ENCODE measurements at regions not wholly inside any gene's neighbourhood (a gene's known extent, or its start where the extent isn't known, plus 50 kb on each side); places are given as distances from the start of the nearest gene placed in this dataset.
A peak's percentile ranks its signal among the peaks of the same experiment; 100 is the strongest.

DNA sequence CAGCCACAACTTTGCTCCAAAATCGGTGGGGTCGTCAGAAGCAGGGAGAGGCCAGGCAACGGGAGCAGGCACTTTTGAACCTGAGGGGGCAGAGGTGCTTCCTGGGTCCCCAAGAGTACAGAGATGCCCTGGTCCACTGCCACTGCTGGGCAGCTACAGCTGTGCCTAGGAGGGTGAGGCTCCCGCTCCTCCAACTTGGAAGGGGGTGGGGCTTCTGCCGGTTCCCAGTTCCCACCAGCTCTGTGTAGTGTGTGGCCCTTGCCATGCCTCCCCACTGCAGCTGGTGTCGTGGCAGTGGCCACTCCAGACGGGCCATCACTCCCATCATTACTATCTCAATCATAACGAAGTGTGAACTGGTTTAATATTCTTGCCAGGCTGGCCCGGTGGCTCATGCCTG is 1496.3 kb downstream of the PCDH7 start:
- Histone ChIP-seq H3K27me3 (ENCODE audit: control insufficient read depth, insufficient read depth, low read length) (no peaks in the 10 kb centered on the region), H3K9ac (ENCODE audit: insufficient read depth, low read length) (no peak overlapping the region), H3K36me3 (ENCODE audit: control insufficient read depth, insufficient read depth, low read length) (no peaks in the 10 kb centered on the region), H3K9me3 (ENCODE audit: control insufficient read depth, insufficient read depth, low read depth, low read length) (no peaks in the 10 kb centered on the region), H4K20me1 (ENCODE audit: control insufficient read depth, extremely low read depth, insufficient read depth, low read length) (no peaks in the 10 kb centered on the region), H3K27ac (ENCODE audit: insufficient read depth, low read length) (no peak overlapping the region), H3K4me1 (ENCODE audit: control insufficient read depth, extremely low read depth, insufficient read depth, low read length) (no peaks in the 10 kb centered on the region), H2AFZ (ENCODE audit: low read length) (no peak overlapping the region), H3K4me3 (replicated peaks in 1 of 4; ENCODE audit: control extremely low read depth in 1 of 4, insufficient read depth in 1 of 4, low read depth in 3 of 4, low read length in 4 of 4) (no peak overlapping the region), H3K79me2 (ENCODE audit: control insufficient read depth, insufficient read depth, low read length) (no peaks in the 10 kb centered on the region), H3K4me2 (ENCODE audit: extremely low read depth, insufficient read depth, low read length) (no peak overlapping the region)
- TF ChIP-seq EZH2 (IDR thresholded peaks at IDR 0.05; ENCODE audit: low read length, missing control alignments) = no peak
- TF ChIP-seq CTCF (conservative IDR thresholded peaks at IDR 0.05 in 1 of 2, IDR thresholded peaks at IDR 0.05 in 1 of 2; ENCODE audit: low read depth in 1 of 2, low read length in 2 of 2) = no peak
- DNase-seq (ENCODE audit: low read depth in 2 of 2) = no peak

GRCh38 chr4:32219306-32220075 is 1499.3 kb downstream of the PCDH7 start:
- Histone ChIP-seq H3K9ac (ENCODE audit: insufficient read depth, low read length) (no peak overlapping the region), H3K4me2 (ENCODE audit: extremely low read depth, insufficient read depth, low read length) (no peak overlapping the region), H3K4me3 (replicated peaks in 1 of 4; ENCODE audit: control extremely low read depth in 1 of 4, insufficient read depth in 1 of 4, low read depth in 3 of 4, low read length in 4 of 4) (no peak overlapping the region), H3K36me3 (ENCODE audit: control insufficient read depth, insufficient read depth, low read length) (no peaks in the 10 kb centered on the region), H3K4me1 (ENCODE audit: control insufficient read depth, extremely low read depth, insufficient read depth, low read length) (no peaks in the 10 kb centered on the region), H3K27me3 (ENCODE audit: control insufficient read depth, insufficient read depth, low read length) (no peaks in the 10 kb centered on the region), H2AFZ (ENCODE audit: low read length) (no peak overlapping the region), H4K20me1 (ENCODE audit: control insufficient read depth, extremely low read depth, insufficient read depth, low read length) (no peaks in the 10 kb centered on the region), H3K27ac (ENCODE audit: insufficient read depth, low read length) (no peak overlapping the region), H3K79me2 (ENCODE audit: control insufficient read depth, insufficient read depth, low read length) (no peaks in the 10 kb centered on the region), H3K9me3 (ENCODE audit: control insufficient read depth, insufficient read depth, low read depth, low read length) (no peaks in the 10 kb centered on the region)
- TF ChIP-seq CTCF (conservative IDR thresholded peaks at IDR 0.05 in 1 of 2, IDR thresholded peaks at IDR 0.05 in 1 of 2; ENCODE audit: low read depth in 1 of 2, low read length in 2 of 2) (no peak), EZH2 (IDR thresholded peaks at IDR 0.05; ENCODE audit: low read length, missing control alignments) (no peak)
- peak in 1 of 2 donors; percentile 52 for DNase-seq (ENCODE audit: low read depth in 2 of 2)

- Histone ChIP-seq H4K20me1 (ENCODE audit: control insufficient read depth, extremely low read depth, insufficient read depth, low read length) (no peaks in the 10 kb centered on the region), H3K4me3 (replicated peaks in 1 of 4; ENCODE audit: control extremely low read depth in 1 of 4, insufficient read depth in 1 of 4, low read depth in 3 of 4, low read length in 4 of 4) (no peak overlapping the region), H3K4me2 (ENCODE audit: extremely low read depth, insufficient read depth, low read length) (no peak overlapping the region), H3K27me3 (ENCODE audit: control insufficient read depth, insufficient read depth, low read length) (no peaks in the 10 kb centered on the region), H3K79me2 (ENCODE audit: control insufficient read depth, insufficient read depth, low read length) (no peaks in the 10 kb centered on the region), H3K36me3 (ENCODE audit: control insufficient read depth, insufficient read depth, low read length) (no peaks in the 10 kb centered on the region), H3K9me3 (ENCODE audit: control insufficient read depth, insufficient read depth, low read depth, low read length) (no peaks in the 10 kb centered on the region), H3K9ac (ENCODE audit: insufficient read depth, low read length) (no peak overlapping the region), H3K4me1 (ENCODE audit: control insufficient read depth, extremely low read depth, insufficient read depth, low read length) (no peaks in the 10 kb centered on the region), H2AFZ (ENCODE audit: low read length) (no peak overlapping the region), H3K27ac (ENCODE audit: insufficient read depth, low read length) (no peak overlapping the region)
- TF ChIP-seq CTCF (conservative IDR thresholded peaks at IDR 0.05 in 1 of 2, IDR thresholded peaks at IDR 0.05 in 1 of 2; ENCODE audit: low read depth in 1 of 2, low read length in 2 of 2) = no peak
- no peak for TF ChIP-seq EZH2 (IDR thresholded peaks at IDR 0.05; ENCODE audit: low read length, missing control alignments)
- DNase-seq (ENCODE audit: low read depth in 2 of 2) = peak; percentile 54 to 76
Observed at GRCh38 chr4:32226204-32226603, 1506.0 kb downstream of the PCDH7 start.

All from fibroblast of lung (primary cell).